ENCODE measurements at regions not wholly inside any gene's neighbourhood (a gene's known extent, or its start where the extent isn't known, plus 50 kb on each side); places are given as distances from the start of the nearest gene placed in this dataset.

DNA sequence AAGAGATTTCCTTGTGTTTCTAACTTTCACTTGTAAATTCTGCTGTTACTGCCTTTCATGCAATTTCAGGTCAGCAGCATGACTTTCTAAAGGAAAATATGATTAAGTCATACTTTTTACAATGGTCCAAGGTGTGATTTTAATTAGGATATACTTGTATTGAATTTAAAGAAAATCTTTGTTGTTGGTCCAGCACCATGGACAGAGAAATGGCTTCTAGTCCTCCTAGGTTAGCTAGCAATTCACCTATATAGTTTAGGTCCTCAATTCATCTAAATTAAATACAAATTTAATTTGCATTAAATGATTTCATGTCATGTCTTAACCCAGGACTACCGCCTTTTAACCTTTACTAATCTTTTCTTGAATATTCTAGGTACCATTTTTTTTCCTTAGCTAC is 304.9 kb upstream of the RPS6KA3 start:
- Histone ChIP-seq H3K4me3 (no peak overlapping the region), H3K36me3 (no peaks in the 10 kb centered on the region), H3K27ac (no peak overlapping the region), H3K4me1 (no peaks in the 10 kb centered on the region), H3K9me3 (no peaks in the 10 kb centered on the region), H3K27me3 (replicated peaks in 1 of 7) (peaks cover 0 to 3% (median 0%) of the 10 kb centered on the region in 7 donors)
- 46 to 84% (median 54%) methylated on average over 1 of the region's 1 CpG for WGBS, 5 donors
- intact Hi-C loops (cut with DNase I; ENCODE audit: low total_unique reads): no loop called here
- TF ChIP-seq, protein P1, sequence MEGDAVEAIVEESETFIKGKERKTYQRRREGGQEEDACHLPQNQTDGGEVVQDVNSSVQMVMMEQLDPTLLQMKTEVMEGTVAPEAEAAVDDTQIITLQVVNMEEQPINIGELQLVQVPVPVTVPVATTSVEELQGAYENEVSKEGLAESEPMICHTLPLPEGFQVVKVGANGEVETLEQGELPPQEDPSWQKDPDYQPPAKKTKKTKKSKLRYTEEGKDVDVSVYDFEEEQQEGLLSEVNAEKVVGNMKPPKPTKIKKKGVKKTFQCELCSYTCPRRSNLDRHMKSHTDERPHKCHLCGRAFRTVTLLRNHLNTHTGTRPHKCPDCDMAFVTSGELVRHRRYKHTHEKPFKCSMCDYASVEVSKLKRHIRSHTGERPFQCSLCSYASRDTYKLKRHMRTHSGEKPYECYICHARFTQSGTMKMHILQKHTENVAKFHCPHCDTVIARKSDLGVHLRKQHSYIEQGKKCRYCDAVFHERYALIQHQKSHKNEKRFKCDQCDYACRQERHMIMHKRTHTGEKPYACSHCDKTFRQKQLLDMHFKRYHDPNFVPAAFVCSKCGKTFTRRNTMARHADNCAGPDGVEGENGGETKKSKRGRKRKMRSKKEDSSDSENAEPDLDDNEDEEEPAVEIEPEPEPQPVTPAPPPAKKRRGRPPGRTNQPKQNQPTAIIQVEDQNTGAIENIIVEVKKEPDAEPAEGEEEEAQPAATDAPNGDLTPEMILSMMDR (IDR thresholded peaks at IDR 0.05 in 8 of 11, conservative IDR thresholded peaks at IDR 0.05 in 3 of 11): no peak
- TF ChIP-seq POLR2AphosphoS5 (IDR thresholded peaks at IDR 0.05) (no peak), POLR2A (IDR thresholded peaks at IDR 0.05) (no peak)
- DNase-seq: no peak

- intact Hi-C loops (cut with DNase I; ENCODE audit: low total_unique reads): no loop called here
These were observed 300.4 kb upstream of the RPS6KA3 start for GRCh38 chrX:20567108-20567507.

DNA sequence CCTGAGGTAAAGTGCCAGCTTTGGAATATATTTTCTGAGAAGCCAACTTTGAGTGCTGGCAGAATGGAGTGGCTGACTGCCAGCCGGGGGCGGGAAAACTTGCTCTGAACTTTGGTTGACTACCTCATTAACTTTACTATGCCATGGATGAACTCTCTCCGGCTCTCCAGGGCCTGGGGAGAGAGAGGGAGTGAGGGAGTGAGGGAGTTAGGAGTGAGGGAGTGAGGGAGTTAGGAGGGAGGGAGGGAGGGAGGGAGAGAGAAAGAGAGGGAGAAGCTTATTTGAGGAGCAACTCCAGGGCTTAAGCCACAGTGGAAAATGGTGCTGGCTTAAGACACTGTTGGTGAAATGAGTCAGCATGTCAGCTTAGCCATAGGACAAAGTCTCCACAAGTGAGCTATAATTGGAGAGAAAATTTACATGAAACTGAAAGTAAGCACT is 280.9 kb upstream of the RPS6KA3 start:
- DNase-seq: no peak
- no peaks in the 10 kb centered on the region for H3K36me3 ChIP-seq
- H3K27me3 ChIP-seq (replicated peaks in 1 of 7): no peaks in the 10 kb centered on the region
- no peak overlapping the region for H3K27ac ChIP-seq
- peaks cover 0 to 21% (median 3%) of the 10 kb centered on the region in 8 donors for H3K9me3 ChIP-seq
- no peaks in the 10 kb centered on the region for H3K4me1 ChIP-seq
- intact Hi-C loops (cut with DNase I; ENCODE audit: low total_unique reads): no loop called here
- 56 to 80% (median 76%) methylated on average over 3 of the region's 3 CpGs for WGBS, 5 donors
- TF ChIP-seq, protein P1 (IDR thresholded peaks at IDR 0.05 in 8 of 11, conservative IDR thresholded peaks at IDR 0.05 in 3 of 11): no peak
- TF ChIP-seq POLR2A (IDR thresholded peaks at IDR 0.05) (no peak), POLR2AphosphoS5 (IDR thresholded peaks at IDR 0.05) (no peak)
- H3K4me3 ChIP-seq: no peak overlapping the region

More at GRCh38 chrX:20567108-20567507, 300.4 kb upstream of the RPS6KA3 start:
- no peaks in the 10 kb centered on the region for H3K36me3 ChIP-seq
- TF ChIP-seq POLR2AphosphoS5 (IDR thresholded peaks at IDR 0.05) (no peak), POLR2A (IDR thresholded peaks at IDR 0.05) (no peak)
- TF ChIP-seq, protein P1 (IDR thresholded peaks at IDR 0.05 in 8 of 11, conservative IDR thresholded peaks at IDR 0.05 in 3 of 11): no peak
- H3K27me3 ChIP-seq (replicated peaks in 1 of 7): peaks cover 0 to 4% (median 0%) of the 10 kb centered on the region in 7 donors
- no peaks in the 10 kb centered on the region for H3K4me1 ChIP-seq
- DNase-seq: no peak
- no peak overlapping the region for H3K4me3 ChIP-seq
- no peak overlapping the region for H3K27ac ChIP-seq
- no peaks in the 10 kb centered on the region for H3K9me3 ChIP-seq

- DNase-seq: no peak
- intact Hi-C loops (cut with DNase I; ENCODE audit: low total_unique reads): no loop called here
- 41 to 80% (median 71%) methylated on average over 2 to 3 of the region's 3 CpGs for WGBS, 5 donors
- Histone ChIP-seq H3K4me1 (no peaks in the 10 kb centered on the region), H3K9me3 (peaks cover 0 to 41% (median 23%) of the 10 kb centered on the region in 8 donors), H3K27me3 (replicated peaks in 1 of 7) (no peaks in the 10 kb centered on the region), H3K27ac (no peak overlapping the region), H3K4me3 (no peak overlapping the region), H3K36me3 (no peaks in the 10 kb centered on the region)
- TF ChIP-seq, protein P1 (IDR thresholded peaks at IDR 0.05 in 8 of 11, conservative IDR thresholded peaks at IDR 0.05 in 3 of 11): no peak
- TF ChIP-seq POLR2AphosphoS5 (IDR thresholded peaks at IDR 0.05): no peak
- TF ChIP-seq POLR2A (IDR thresholded peaks at IDR 0.05): no peak
These were observed 278.8 kb upstream of the RPS6KA3 start for GRCh38 chrX:20545538-20545937.

Measured in spleen (tissue), 11 donors.